AG04450 (cell line): ENCODE measurements at regions not wholly inside any gene's neighbourhood (a gene's known extent, or its start where the extent isn't known, plus 50 kb on each side); places are given as distances from the start of the nearest gene placed in this dataset.

ENCODE experiments used
- CTCF ChIA-PET: fragments of 300-600, 350-600 bp; formaldehyde crosslinking; extraction: SDS; loops from one replicate; lab custom pipeline; 2022; ENCODE audit warnings: antibody characterized with exemption, inconsistent platforms; lab: Charles Lee
- POLR2A ChIA-PET: fragments of 350-600 bp; formaldehyde crosslinking; extraction: SDS; loops from one replicate; lab custom pipeline; 2021; ENCODE audit warnings: antibody characterized with exemption, inconsistent platforms; lab: Yijun Ruan, JAX
- DNase-seq: peaks from one replicate; pipeline ENCODE4 v3.0.0-alpha.2; 2011; ENCODE audit warnings: low read depth, low spot score
- H3K27ac ChIP-seq: one replicate; pipeline ENCODE4 v1.5.1; 2012; ENCODE audit warnings: low read depth, low read length, control low read depth
- H3K27me3 ChIP-seq: one replicate; pipeline ENCODE4 v1.6.0; 2012; ENCODE audit warnings: low read length; ENCODE audit not compliant: control insufficient read depth, insufficient read depth
- H3K4me3 ChIP-seq: 2 replicates; pipeline ENCODE4 v1.5.1; 2011; ENCODE audit warnings: mild to moderate bottlenecking, low read depth, low read length, control low read depth
- H3K9me3 ChIP-seq: 2 replicates; pipeline ENCODE4 v1.5.1; 2012; ENCODE audit warnings: low read length; ENCODE audit not compliant: control insufficient read depth, insufficient read depth
- CTCF ChIP-seq: IDR thresholded peaks from 2 replicates; pipeline ENCODE4 v1.5.1; 2011; ENCODE audit warnings: low read depth, low read length, control low read depth, inconsistent platforms

GRCh38 chr20:50267041-50267865 is 76.6 kb downstream of the CEBPB start:
- CTCF ChIA-PET, result no interaction called here
- POLR2A ChIA-PET, result no interaction called here
- Histone ChIP-seq H3K27me3 (no peaks in the 10 kb centered on the region), H3K27ac (no peak overlapping the region), H3K9me3 (no peaks in the 10 kb centered on the region), H3K4me3 (no peak overlapping the region)
- no peak for DNase-seq
- TF ChIP-seq CTCF, result no peak

- TF ChIP-seq CTCF, result no peak
- no peaks in the 10 kb centered on the region for H3K27me3 ChIP-seq
- DNase-seq, result no peak
- H3K27ac ChIP-seq, result no peak overlapping the region
- CTCF ChIA-PET, result no interaction called here
- H3K9me3 ChIP-seq, result no peaks in the 10 kb centered on the region
- POLR2A ChIA-PET, result no interaction called here
- no peak overlapping the region for H3K4me3 ChIP-seq
Measured at GRCh38 chr20:50267866-50268219, 77.2 kb downstream of the CEBPB start.

- POLR2A ChIA-PET, result no interaction called here
- no peaks in the 10 kb centered on the region for H3K27me3 ChIP-seq
- no peak for TF ChIP-seq CTCF
- H3K4me3 ChIP-seq, result no peak overlapping the region
- H3K9me3 ChIP-seq, result no peaks in the 10 kb centered on the region; the same call in 1 of the 2 replicates
- DNase-seq, result no peak
- no peak overlapping the region for H3K27ac ChIP-seq
- CTCF ChIA-PET, result no interaction called here
Measured at GRCh38 chr20:50269091-50270033, 78.7 kb downstream of the CEBPB start.

- Histone ChIP-seq H3K4me3 (no peak overlapping the region), H3K9me3 (no peaks in the 10 kb centered on the region; the same call in 1 of the 2 replicates), H3K27me3 (no peaks in the 10 kb centered on the region), H3K27ac (no peak overlapping the region)
- no peak for DNase-seq
- ChIA-PET POLR2A (no interaction called here), CTCF (no interaction called here)
- TF ChIP-seq CTCF, result no peak
Measured at GRCh38 chr20:50270034-50270395, 79.4 kb downstream of the CEBPB start.

DNA sequence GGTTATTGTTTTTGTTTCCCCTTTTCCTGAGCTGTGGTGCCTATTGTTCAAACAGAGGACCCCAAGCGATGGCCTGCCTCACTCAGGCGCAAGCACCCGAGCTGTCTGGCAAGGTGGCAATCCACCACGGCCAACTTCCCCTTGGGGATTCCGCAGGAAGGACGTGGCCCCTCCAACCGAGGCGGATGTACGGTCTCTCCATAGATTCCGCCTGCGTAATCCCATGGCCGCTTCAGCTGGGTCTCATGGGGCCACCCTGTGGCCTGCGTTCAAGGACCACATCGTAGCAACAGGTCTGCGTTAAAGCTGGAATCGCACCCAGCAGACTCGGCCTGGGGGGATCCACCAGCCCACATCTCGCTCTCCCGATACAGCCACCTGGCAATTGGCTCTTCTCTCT is 79.9 kb downstream of the CEBPB start:
- TF ChIP-seq CTCF, result no peak
- Histone ChIP-seq H3K27ac (no peak overlapping the region), H3K9me3 (no peaks in the 10 kb centered on the region; the same call in 1 of the 2 replicates), H3K4me3 (no peak overlapping the region), H3K27me3 (no peaks in the 10 kb centered on the region)
- POLR2A ChIA-PET, result no interaction called here
- no peak for DNase-seq
- CTCF ChIA-PET, result no interaction called here
